ENCODE measurements at regions not wholly inside any gene's neighbourhood (a gene's known extent, or its start where the extent isn't known, plus 50 kb on each side); places are given as distances from the start of the nearest gene placed in this dataset.

DNA sequence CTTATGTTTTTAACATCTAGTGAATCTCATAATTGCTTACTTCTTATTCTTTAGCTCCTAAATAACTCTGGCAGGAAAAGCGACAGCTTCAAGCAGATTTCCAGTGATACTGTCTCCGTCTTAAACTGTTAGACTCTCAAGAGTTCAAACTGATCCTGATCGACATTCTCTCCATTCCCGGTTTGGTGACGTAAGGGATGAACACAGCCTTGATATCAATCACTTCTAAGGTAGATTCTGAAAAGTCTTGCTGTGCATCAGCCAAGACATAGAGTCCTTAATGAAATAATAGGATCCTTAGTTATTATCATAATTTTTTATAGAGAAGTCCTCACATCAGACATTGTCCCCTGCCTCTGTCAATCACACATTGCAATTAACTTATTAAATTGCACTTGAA lies 534.6 kb downstream of the TFEC start:
- Histone ChIP-seq H3K4me3 (ENCODE audit: insufficient read depth, low read depth, low read length) (no peak overlapping the region), H3K9ac (ENCODE audit: low read depth, low read length) (no peak overlapping the region), H3K27ac (ENCODE audit: insufficient read depth, low read length) (no peak overlapping the region), H3K4me1 (ENCODE audit: control insufficient read depth, insufficient read depth, low read length) (peaks cover 3% of the 10 kb centered on the region), H3K79me1 (ENCODE audit: low read depth in 1 of 2, low read length in 2 of 2) (no peaks in the 10 kb centered on the region), H3K4me2 (ENCODE audit: low read depth, low read length) (no peak overlapping the region), H2BK15ac (ENCODE audit: low read depth, low read length) (no peak overlapping the region), H3K9me1 (ENCODE audit: insufficient read depth, low read length) (no peaks in the 10 kb centered on the region), H3K36me3 (ENCODE audit: control insufficient read depth, insufficient read depth, low read length) (no peaks in the 10 kb centered on the region), H2BK20ac (ENCODE audit: low read depth, low read length) (no peak overlapping the region), H4K8ac (ENCODE audit: low read depth in 2 of 2, low read length in 2 of 2) (no peak overlapping the region), H2BK5ac (ENCODE audit: low read depth, low read length, poor library complexity, severe bottlenecking) (no peak overlapping the region), H2BK120ac (ENCODE audit: low read depth, low read length) (no peak overlapping the region), H3K27me3 (ENCODE audit: control insufficient read depth, insufficient read depth, low read length) (no peaks in the 10 kb centered on the region), H2AK5ac (ENCODE audit: low read depth, low read length) (no peak overlapping the region), H4K20me1 (ENCODE audit: insufficient read depth, low read length) (no peaks in the 10 kb centered on the region), H3K18ac (ENCODE audit: low read depth, low read length) (no peak overlapping the region), H3K56ac (ENCODE audit: extremely low read depth, insufficient read depth, low read length) (no peak overlapping the region), H3K4ac (ENCODE audit: low read depth, low read length) (no peak overlapping the region), H4K5ac (ENCODE audit: low read depth, low read length) (no peak overlapping the region), H3K23ac (ENCODE audit: low read depth, low read length) (no peak overlapping the region), H4K91ac (ENCODE audit: insufficient read depth, low read depth, low read length) (no peak overlapping the region), H2AFZ (replicated peaks; ENCODE audit: low read length, poor library complexity) (no peak overlapping the region), H3K9me3 (ENCODE audit: control insufficient read depth, insufficient read depth, low read length) (no peaks in the 10 kb centered on the region), H2AK9ac (replicated peaks; ENCODE audit: low read depth, low read length, poor library complexity) (no peak overlapping the region), H3K14ac (replicated peaks; ENCODE audit: low read depth, low read length) (no peak overlapping the region)
- ATAC-seq (ENCODE audit: low read depth) (no peak), DNase-seq (no peak)
- POLR2A ChIA-PET (ENCODE audit: unreplicated experiment): no interaction called here
- CTCF ChIA-PET: no interaction called here
- intact Hi-C loops (cut with micrococcal nuclease) (no loop called here), dilution Hi-C loops (cut with HindIII; ENCODE audit: low sequenced_read_pairs, unreplicated experiment) (no loop called here), in situ Hi-C loops (cut with MboI; ENCODE audit: low sequenced_read_pairs) (no loop called here)
- WGBS, 2 experiments (ENCODE audit: extremely low coverage in 2 of 2, insufficient read length in 1 of 2): no CpG with 5 or more reads among the region's 5 CpGs
- no TSS peak for BruUV-seq (replicated peaks)
- TF ChIP-seq CEBPB (IDR thresholded peaks at IDR 0.05; ENCODE audit: low read depth, low read length): no peak
- TF ChIP-seq NFE2L2 (IDR thresholded peaks at IDR 0.05; ENCODE audit: low read depth, low read length): no peak
- no peak for TF ChIP-seq POLR2A (IDR thresholded peaks at IDR 0.05; ENCODE audit: low read depth, low read length)
- no peak for TF ChIP-seq RAD21 (IDR thresholded peaks at IDR 0.05; ENCODE audit: low read length)
- TF ChIP-seq MAZ (IDR thresholded peaks at IDR 0.05; ENCODE audit: borderline replicate concordance, low read depth, low read length): no peak
- TF ChIP-seq FOS (IDR thresholded peaks at IDR 0.05; ENCODE audit: low read depth, low read length): no peak
- no peak for TF ChIP-seq USF2 (IDR thresholded peaks at IDR 0.05; ENCODE audit: low read depth, low read length)
- no peak for TF ChIP-seq RCOR1 (IDR thresholded peaks at IDR 0.05; ENCODE audit: insufficient replicate concordance, low read length)
- TF ChIP-seq BHLHE40 (IDR thresholded peaks at IDR 0.05; ENCODE audit: low read depth, low read length): no peak
- TF ChIP-seq CTCF (conservative IDR thresholded peaks at IDR 0.05; ENCODE audit: low read depth, low read length): no peak
- TF ChIP-seq MXI1 (IDR thresholded peaks at IDR 0.05; ENCODE audit: borderline replicate concordance, low read depth, low read length): no peak
- no peak for TF ChIP-seq CHD1 (IDR thresholded peaks at IDR 0.05; ENCODE audit: low read depth, low read length)
